Psoas muscle (tissue), 7 donors: ENCODE measurements at regions not wholly inside any gene's neighbourhood (a gene's known extent, or its start where the extent isn't known, plus 50 kb on each side); places are given as distances from the start of the nearest gene placed in this dataset.

ENCODE experiments used
- ATAC-seq, 4 donors: fragments of 200-7000 bp; cut with Tn5 transposase; one replicate each; pipeline ENCODE4 v1.9.1; 2020; ENCODE audit warnings: moderate library complexity in 3 of 4, mild to moderate bottlenecking in 2 of 4
- DNase-seq, 2 donors: peaks; one replicate each; pipeline ENCODE4 v3.0.0-alpha.2; 2020
- H3K27ac ChIP-seq: fragments of 200-600 bp; one replicate; pipeline ENCODE4 v1.8.0; 2022
- H3K27me3 ChIP-seq, 3 donors: fragments of 200-600 bp in 1 of 3; one replicate each; pipeline versions ENCODE4 v1.6.1 to v1.8.0; 2013 to 2022; ENCODE audit warnings: low read length in 2 of 3, mild to moderate bottlenecking in 2 of 3, moderate library complexity in 1 of 3; ENCODE audit not compliant: insufficient read depth in 3 of 3
- H3K36me3 ChIP-seq, 2 donors: fragments of 200-600 bp in 1 of 2; one replicate each; pipeline versions ENCODE4 v1.6.1 to v1.8.0; 2013 to 2022; ENCODE audit warnings: low read depth in 1 of 2, mild to moderate bottlenecking in 1 of 2, moderate library complexity in 1 of 2; ENCODE audit not compliant: insufficient read depth in 1 of 2
- H3K4me1 ChIP-seq: fragments of 200-600 bp; one replicate; pipeline ENCODE4 v1.8.0; 2022
- H3K4me3 ChIP-seq: fragments of 200-600 bp; one replicate; pipeline ENCODE4 v1.8.0; 2022; ENCODE audit warnings: mild to moderate bottlenecking
- H3K9me3 ChIP-seq: fragments of 200-600 bp; one replicate; pipeline ENCODE4 v1.8.0; 2022
- WGBS, 3 donors: extraction: QIAGEN DNeasy Blood & Tissue Kit; methylation state at CpG; one replicate each; pipeline versions ENCODE4 v1.1.6 to v1.1.7; 2013; 5-methylcytosine and 5-hydroxymethylcytosine counted together
- intact Hi-C, 2 donors: fragments of 100-400 bp; cut with DNase I; formaldehyde crosslinking; loops; one replicate each; pipeline versions ENCODE4 v1.11.0 to v1.14.2; 2022
- TF ChIP-seq, protein P1 (sequence below): fragments of 200-600 bp; IDR thresholded peaks from one replicate; pipeline ENCODE4 v1.8.0; 2022; ENCODE audit warnings: antibody characterized with exemption
- donor health status: healthy with polysubstance abuse.
- donor health status: DM: no; HTN: no; CAD: no; lungs with moderate emphysema.
- donor health status: Bipolar disorder and iron deficiency.
- donor health status: healthy.
- donor health status: DM: yes; HTN: yes; CAD: no.
- donor health status: DM: no; HTN: no; CAD: no.
- donor health status: DM: yes; HTN: yes; CAD: no.

DNA sequence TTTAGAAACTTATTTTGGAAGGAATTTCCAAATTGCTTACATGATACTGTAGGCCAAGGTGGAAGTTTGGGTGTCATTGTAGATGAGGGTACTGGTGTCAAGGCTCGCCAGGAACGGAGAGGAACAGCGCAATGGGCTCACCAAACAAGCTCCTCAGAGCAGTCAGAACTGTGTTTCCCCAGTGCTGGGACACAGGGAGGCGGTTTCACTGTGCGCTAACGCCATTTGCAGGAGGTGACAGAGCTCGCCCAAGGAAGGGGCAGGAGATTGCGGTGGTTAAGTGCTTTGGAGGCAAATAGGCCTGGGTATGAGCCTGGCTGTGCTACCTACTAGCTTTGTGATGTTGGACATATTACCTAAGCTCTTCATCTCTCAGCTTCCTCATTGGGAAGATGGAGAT lies 57.3 kb downstream of the HHEX start:
- 93 to 97% (median 95%) methylated on average over 8 of the region's 8 CpGs for WGBS, 3 donors

DNA sequence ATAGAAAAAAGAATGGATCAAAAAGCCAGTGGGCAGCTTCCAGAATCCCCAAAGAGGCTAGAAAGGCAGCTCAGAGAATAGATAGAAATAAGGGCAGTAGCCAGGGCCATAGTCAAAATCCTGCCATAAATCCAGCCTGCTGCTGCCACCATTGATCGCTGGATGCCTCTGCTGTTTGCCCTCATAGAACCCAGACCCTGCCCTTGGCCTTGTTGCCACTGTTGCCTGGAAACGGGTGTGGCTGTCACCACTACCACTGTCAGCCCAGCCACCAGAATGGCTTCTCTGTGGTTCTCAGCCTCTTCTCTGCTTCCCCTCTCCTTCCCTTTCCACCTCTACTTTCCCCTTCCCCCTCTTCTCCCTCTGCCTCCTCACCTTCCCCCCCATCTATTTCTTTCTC lies 57.8 kb downstream of the HHEX start:
- Histone ChIP-seq H3K4me3 (no peak overlapping the region), H3K9me3 (no peaks in the 10 kb centered on the region), H3K27ac (no peak overlapping the region), H3K4me1 (no peaks in the 10 kb centered on the region), H3K36me3 (no peaks in the 10 kb centered on the region), H3K27me3 (no peaks in the 10 kb centered on the region)
- intact Hi-C loops = no loop called here
- TF ChIP-seq, protein P1, sequence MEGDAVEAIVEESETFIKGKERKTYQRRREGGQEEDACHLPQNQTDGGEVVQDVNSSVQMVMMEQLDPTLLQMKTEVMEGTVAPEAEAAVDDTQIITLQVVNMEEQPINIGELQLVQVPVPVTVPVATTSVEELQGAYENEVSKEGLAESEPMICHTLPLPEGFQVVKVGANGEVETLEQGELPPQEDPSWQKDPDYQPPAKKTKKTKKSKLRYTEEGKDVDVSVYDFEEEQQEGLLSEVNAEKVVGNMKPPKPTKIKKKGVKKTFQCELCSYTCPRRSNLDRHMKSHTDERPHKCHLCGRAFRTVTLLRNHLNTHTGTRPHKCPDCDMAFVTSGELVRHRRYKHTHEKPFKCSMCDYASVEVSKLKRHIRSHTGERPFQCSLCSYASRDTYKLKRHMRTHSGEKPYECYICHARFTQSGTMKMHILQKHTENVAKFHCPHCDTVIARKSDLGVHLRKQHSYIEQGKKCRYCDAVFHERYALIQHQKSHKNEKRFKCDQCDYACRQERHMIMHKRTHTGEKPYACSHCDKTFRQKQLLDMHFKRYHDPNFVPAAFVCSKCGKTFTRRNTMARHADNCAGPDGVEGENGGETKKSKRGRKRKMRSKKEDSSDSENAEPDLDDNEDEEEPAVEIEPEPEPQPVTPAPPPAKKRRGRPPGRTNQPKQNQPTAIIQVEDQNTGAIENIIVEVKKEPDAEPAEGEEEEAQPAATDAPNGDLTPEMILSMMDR = no peak
- DNase-seq = no peak
- WGBS, 3 donors = 64 to 77% (median 72%) methylated on average over 2 of the region's 2 CpGs
- ATAC-seq = no peak

More for the DNA sequence above, 57.3 kb downstream of the HHEX start:
- H3K36me3 ChIP-seq = no peaks in the 10 kb centered on the region
- no peaks in the 10 kb centered on the region for H3K4me1 ChIP-seq
- H3K27ac ChIP-seq = no peak overlapping the region
- TF ChIP-seq, protein P1 = no peak
- H3K9me3 ChIP-seq = no peaks in the 10 kb centered on the region
- intact Hi-C loops = no loop called here
- DNase-seq (no peak), ATAC-seq (no peak)
- no peak overlapping the region for H3K4me3 ChIP-seq
- no peaks in the 10 kb centered on the region for H3K27me3 ChIP-seq

DNA sequence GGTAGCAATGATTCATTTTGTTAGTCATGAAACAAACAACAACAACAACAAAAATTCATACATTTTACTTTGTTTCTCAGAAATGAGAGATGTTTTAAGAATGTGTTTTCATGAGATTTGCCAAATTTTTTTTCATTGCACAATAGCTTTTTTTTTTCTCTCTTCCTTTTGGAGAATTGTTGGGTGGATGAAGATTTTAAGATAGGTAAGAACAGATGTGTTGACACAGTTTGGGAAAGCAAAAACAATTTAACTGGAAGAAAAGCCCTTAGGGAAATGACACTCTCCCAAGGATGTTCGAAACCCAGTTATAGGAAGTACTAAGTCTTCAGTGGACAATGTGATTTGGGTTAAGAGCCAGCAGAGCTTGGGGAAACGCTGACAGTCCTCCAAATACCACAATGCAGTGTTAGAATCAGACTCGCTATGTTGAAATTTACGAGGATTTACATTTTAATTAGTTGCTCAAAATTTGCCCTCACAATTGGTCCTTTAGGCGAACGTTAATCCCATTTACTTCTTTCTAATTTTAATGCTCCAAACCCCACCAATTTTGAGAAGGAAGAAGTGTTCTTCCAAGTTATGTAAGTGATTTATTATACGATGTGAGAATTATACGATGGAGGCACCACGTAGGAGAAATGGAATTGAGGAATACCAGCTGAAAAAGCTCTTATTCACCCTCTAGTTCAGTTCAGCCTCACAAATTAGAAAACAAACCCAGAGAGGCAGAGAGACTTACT lies 61.2 kb downstream of the HHEX start:
- H3K4me3 ChIP-seq = no peak overlapping the region
- WGBS, 3 donors = 54 to 57% (median 57%) methylated on average over 9 of the region's 9 CpGs
- no peaks in the 10 kb centered on the region for H3K9me3 ChIP-seq
- TF ChIP-seq, protein P1 = no peak
- intact Hi-C loops = no loop called here
- H3K36me3 ChIP-seq = no peaks in the 10 kb centered on the region
- H3K27me3 ChIP-seq = no peaks in the 10 kb centered on the region
- no peak overlapping the region for H3K27ac ChIP-seq
- no peaks in the 10 kb centered on the region for H3K4me1 ChIP-seq
- DNase-seq = no peak
- no peak for ATAC-seq

DNA sequence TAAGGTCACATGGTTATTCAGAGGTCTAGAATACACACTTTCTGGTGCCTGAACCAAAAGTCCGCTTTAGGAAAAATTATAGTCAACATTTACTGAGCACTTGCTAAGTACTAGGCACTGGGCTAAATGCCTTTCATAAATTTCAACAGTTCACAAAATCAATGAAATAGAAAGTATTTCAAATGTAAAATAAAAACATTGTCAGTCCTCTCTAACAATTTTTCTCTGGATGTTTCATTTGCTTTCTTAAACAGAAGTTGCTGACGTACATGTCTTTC lies 61.7 kb downstream of the HHEX start:
- H3K36me3 ChIP-seq = no peaks in the 10 kb centered on the region
- ATAC-seq (no peak), DNase-seq (no peak)
- intact Hi-C loops = no loop called here
- H3K27ac ChIP-seq = no peak overlapping the region
- no peaks in the 10 kb centered on the region for H3K9me3 ChIP-seq
- H3K4me3 ChIP-seq = no peak overlapping the region
- TF ChIP-seq, protein P1 = no peak
- 83 to 91% (median 88%) methylated on average over 2 of the region's 2 CpGs for WGBS, 3 donors
- H3K27me3 ChIP-seq = no peaks in the 10 kb centered on the region
- peaks cover under 1% of the 10 kb centered on the region for H3K4me1 ChIP-seq

DNA sequence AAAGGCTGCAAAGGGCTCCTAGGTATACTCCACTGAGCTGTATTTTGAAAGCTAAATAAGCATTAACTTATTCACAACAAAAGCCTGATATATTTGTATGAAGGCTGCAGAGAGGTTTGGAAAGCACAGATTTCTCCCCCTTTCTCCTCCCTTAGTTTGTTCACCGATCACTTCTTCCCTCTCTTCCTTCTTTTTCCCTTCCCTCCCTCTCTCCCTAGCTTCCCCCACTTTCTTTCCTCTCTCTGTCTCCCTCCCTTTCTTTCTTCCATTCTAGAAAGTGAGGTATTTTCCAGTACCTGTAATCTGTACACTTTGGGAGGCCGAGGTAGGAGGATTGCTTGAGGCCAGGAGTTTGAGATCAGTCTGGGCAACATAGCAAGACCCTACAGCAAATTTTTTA lies 62.1 kb downstream of the HHEX start:
- Histone ChIP-seq H3K4me3 (no peak overlapping the region), H3K27ac (no peak overlapping the region), H3K27me3 (no peaks in the 10 kb centered on the region), H3K9me3 (no peaks in the 10 kb centered on the region), H3K36me3 (no peaks in the 10 kb centered on the region), H3K4me1 (peaks cover 4% of the 10 kb centered on the region)
- WGBS, 3 donors = 84 to 89% (median 86%) methylated on average over 2 of the region's 2 CpGs
- ATAC-seq = no peak
- TF ChIP-seq, protein P1 = no peak
- intact Hi-C loops = no loop called here
- no peak for DNase-seq
